Ammon's horn (tissue), 1 donor: ENCODE measurements at regions not wholly inside any gene's neighbourhood (a gene's known extent, or its start where the extent isn't known, plus 50 kb on each side); places are given as distances from the start of the nearest gene placed in this dataset.
"Not testable (repeated sequence)": the region's sequence is repeated elsewhere in the genome, so short reads cannot be mapped to it uniquely, and the experiment has no call there.

Source experiments
- DNase-seq: peaks from one replicate; pipeline ENCODE4 v3.0.0-alpha.2; 2016; ENCODE audit warnings: low spot score

DNA sequence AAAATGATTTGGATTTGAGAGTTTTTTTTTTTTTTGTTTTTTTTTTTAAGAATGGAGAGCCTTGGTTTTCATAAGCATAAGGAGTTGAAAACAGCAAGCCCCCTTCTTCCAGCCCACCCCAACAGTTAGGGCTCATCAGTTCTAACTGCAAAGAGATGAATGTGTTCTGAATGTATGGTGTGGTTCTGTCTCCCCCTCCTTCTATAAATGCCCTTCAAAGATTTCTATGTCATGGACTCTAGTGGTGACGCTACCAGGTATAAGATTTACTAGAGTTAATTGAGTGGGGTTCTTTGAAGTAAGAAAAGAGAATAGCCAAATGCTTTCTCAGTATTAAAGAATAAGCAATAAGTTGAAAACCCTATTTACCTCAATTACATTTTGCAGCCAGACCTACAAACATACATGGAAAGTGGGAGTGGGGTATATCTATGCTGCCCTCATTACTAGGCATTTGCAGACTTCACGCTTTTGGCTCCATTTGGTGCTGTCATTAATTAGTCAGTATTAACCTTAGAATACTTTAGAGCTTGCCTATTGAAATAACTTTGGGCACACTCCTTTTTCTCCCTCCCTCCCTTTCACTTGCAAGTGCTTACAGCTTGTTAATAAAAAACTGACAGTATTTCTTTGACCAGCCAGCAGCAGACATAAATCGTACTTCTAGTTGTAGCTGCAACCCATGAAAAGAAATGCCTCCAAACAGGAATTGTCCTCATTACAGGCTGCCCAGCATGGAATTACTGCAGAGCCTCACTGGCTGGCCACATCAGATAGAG, 667.2 kb upstream of the ZNF608 start:
- DNase-seq, result peak; percentile 24

DNA sequence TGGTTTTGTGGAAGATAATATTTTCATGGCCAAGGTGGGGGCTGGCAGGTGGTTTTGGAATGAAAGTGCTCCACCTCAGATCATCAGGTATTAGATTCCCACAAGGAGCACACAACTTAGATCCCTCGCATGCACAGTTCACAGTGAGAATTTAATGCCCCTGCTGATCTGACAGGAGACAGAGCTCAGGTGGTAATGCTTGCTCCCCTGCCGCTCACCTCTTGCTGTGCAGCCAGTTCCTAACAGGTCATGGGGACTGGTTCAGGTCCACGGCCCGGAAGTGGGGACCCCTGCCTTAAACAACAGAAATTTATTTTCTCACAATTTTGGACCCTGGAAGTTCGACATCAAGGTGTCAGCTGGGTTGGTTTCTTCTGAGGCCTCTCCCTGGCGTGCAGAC, 668.7 kb upstream of the ZNF608 start:
- DNase-seq, result no peak

DNA sequence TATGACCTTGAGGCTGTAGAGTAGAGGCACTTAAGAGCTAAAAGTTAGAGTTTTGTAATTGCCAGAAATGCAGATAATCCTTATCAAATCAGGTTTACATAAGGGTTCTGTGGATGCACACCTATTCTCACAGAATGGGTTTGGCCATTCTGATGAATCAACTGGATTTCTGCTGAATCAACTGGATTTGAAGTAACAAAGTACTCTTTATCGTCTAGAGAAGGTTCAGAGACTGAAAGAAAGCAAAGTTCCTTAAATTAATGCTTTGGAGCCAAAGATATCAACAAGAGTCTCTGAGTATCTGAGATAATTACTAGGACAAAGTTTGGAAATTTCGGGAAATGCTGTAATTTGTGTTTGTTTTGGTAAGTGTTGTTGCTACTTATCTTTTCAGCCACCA, 669.6 kb upstream of the ZNF608 start:
- no peak for DNase-seq

DNA sequence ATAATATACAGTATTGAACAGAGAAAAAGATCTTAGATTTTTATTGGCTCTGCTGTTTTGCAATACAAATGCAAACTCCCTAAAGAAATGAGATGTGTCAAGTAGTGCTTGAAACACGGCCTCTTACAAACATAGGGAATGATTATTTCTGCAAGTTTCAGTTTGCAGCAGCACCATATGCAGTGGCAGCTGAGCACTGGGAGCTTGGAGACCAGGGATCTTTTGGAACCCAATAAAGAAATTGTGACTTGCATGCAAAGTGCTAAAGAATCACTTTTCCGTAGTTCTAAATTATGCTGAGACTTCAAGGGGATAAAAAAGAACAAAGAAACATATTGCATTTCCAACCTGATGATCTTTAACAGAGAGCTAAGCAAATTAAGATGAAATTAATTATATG, 674.6 kb upstream of the ZNF608 start:
- DNase-seq, result peak; percentile 55

DNA sequence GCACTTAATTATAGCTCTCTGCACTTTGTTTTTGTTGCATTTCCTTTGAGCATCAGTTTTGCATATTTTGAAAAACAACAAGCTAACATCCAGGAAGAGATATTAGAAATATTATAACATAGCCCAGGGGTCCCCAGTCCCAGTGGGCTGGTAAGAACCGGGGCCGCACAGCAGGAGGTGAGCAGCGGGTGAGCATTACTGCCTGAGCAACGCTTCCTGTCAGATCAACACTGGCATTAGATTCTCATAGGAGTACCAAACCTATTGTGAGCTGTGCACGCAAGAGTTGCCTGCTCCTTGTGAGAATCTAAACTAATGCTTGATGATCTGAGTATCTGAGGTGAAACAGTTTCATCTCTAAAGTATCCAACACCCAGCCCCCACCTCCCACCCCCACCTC, 675.9 kb upstream of the ZNF608 start:
- no peak for DNase-seq

DNA sequence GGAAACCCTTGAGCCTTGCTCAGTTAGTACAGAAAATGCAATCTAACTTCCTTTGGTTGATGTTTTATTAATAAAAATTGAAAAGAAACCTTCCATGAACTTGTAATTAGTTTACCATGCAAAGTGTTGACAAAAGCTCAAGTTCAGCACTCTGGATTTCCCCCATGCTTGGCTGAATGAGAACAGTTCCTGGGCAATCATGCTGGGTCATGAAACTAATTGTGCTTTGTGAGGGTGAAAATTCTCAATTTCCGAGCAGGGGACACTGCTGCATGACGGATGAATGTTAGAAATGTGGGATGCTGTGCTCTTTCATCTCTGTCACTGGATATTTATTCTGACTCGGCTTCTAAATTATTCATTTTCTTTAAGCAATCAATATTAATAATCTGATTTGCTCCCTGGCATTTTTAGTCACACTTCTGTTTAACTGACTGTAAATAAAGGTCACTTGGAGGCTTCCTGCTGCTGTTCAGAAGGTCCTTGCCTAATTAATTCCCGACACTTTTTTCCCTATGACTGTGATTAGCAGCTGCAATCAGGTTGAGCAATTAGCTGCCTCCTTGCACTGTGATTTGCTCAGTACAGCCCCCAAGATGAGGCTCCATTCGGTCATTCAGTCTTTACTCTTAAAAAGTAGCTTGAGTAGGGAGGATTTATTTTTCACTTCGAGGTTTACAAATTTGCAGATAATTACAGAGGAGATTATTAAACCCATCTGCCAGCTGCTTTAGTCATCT, 678.1 kb upstream of the ZNF608 start:
- no peak for DNase-seq

DNA sequence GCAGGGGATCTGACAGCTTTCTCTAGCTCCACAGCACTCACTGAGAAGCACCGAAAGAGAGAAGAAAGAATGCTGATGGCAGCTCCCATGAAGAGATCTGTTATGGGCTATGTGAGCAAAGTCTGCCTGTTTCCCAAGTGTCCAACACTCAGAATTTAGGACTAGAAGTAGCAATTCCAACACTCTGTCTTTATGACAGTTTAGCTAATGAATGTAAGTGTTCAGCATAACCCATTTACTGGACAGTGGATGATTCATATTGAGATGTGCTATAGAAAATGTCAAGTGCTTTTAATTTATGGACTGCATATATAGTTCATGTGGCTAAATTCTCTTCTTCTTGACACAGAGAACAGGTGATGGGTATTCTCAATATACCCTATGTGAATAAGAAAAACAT, 683.1 kb upstream of the ZNF608 start:
- no peak for DNase-seq

DNA sequence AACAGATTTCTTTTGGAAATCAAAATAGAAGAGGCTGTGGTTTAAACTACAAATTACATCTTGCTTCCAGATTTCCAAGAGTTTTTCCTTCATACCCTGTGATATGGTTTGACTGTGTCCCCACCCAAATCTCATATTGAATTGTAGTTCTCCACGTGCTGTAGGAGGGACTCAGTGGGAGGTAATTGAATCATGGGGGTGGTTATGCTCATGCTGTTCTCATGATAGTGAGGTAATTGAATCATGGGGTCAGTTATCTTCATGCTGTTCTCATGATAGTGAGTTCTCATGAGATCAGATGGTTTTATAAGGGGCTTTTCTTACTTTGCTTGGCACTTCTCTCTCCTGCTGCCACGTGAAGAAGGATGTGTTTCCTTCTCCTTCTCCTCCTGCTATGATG, 687.0 kb upstream of the ZNF608 start:
- no peak for DNase-seq

DNA sequence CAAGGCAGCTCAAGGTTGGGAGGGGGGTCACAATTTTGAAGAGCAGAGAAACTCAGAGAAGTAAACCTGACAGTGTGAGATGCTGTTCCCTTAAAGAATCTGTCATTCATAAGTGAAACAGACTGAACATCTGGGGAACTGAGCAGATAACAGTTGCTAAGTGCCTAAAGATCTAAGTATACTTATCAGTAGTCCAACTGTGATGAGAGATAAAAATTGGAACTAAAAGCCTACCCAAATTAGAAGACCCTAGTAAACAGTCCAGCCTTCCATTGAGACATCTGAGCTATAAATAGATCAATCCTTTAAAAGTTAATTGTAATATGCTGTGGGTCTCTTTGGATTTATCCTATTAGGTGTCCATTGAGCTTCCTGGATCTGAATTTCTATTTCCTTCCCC, 692.8 kb upstream of the ZNF608 start:
- DNase-seq, result no peak

DNA sequence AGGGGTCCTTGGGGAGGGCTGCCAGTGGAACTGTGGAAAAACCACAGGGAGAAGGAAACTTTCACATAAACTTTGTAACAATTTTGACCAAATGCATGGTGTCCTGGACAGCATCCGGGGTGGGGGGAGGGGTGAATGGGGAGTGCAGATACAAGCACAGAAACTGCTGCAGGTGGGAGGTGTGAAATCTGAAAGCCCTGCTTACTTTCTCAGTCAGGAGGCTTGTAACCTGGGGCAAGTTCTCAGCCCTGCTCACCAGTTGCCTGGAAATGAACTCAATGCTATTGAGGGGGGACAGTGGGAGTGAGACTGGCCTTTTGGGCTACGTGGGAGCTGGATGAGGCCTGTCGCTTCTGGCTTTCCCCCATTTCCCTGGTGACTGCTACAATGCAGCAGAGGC, 694.5 kb upstream of the ZNF608 start:
- no peak for DNase-seq

DNA sequence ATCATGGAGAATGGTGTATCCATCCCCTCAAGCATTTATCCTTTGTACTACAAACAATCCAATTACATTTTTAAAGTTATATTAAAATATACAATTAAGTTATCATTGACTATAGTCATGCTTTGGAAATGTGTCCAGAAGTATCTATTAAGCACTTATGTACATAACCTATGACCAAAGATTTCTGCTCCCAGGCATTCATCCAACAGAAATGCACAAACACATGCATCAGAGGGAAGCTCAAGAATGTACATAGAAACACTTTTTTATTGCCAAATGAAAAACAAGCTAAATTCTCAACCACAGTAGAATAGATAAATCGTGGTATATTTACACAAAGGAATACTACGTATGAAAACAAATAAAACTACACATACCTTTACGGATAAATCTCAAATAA, 700.5 kb upstream of the ZNF608 start:
- no peak for DNase-seq

DNA sequence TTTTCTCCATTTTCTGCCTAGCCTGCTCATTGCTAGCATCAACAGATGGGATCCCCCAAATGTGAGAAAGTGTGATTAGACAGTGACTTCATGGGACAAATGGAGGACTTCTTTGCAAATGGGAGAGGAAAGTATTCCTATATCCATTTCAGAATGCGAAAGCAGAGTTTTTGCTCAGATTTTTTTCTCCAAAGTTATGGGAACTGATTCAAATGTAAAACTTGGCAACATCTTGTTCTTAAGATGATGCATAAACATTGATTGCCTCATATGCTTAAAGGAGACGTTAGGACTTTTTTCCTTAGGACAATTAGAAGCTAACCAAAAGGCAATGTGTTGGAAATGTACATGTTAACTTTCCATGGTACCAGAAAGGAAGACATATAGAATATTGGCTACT, 704.3 kb upstream of the ZNF608 start:
- DNase-seq, result no peak

DNA sequence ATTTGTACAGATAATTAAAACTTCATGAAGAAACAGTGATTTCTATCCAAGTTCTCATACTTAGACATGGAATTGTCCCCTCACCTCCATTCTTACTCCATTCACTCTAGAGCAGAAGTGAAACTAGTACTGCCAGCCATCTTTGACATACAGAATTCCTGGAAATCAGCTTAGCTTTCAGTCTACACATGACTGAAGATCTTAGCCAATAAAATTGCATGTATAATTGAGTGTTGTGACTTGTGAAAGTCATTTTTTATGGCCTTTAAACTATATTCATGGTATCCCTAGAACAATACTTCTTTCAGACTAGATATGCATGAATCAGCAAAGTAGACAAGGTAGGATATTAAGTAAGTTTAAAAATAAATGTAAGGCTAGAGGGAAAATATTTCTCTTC, 705.2 kb upstream of the ZNF608 start:
- DNase-seq, result no peak

DNA sequence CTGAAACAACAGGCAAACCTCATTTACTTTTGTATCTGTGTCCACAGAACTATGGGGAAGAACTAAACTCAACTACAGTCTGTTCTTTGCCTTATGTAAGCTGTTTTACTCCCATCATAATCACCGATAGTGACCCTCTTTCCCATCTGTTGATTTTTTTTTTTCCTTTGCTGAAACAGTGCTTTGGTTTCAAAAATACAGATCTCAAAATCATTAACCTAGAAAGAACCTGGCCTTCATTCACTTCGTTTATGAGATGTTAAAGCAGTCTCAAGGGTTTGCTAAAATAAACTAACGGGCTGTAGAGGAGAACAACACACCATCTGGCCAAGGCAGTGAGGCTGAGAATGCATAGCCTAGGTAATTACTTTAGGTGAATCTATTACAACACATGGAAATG, 706.6 kb upstream of the ZNF608 start:
- DNase-seq, result no peak

DNA sequence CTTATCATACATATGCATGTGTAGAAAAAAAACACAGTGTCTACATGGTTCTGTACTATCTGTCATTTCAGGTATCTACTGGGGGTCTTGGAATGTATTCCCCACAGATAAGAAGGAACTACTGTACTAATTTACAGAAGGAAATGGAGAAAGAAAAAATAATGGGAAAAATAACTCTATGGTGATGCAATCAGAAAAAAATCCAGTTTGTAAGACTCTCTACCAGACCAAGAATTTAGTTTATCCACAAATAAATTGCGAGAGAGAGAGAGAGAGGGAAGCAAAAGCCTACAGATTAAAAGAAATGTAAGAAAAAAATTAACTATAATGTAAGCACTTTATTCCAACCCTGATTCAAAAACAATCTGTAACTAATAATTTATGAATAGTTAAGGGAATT, 708.6 kb upstream of the ZNF608 start:
- DNase-seq, result no peak

DNA sequence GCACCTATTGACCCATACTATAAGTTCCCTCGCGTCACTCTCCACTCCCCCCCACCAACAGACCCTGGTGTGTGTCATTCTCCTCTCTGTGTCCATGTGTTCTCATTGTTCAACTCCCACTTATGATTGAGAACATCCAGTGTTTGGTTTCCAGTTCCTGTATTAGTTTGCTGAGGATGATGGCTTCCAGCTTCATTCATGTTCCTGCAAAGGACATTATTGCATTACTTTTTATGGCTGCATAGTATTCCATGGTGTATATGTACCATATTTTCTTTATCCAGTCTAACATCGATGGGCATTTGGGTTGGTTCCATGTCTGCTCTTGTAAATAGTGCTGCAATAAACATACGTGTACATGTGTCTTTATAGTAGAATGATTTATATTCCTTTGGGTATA, 709.6 kb upstream of the ZNF608 start:
- not testable (repeated sequence) for DNase-seq

DNA sequence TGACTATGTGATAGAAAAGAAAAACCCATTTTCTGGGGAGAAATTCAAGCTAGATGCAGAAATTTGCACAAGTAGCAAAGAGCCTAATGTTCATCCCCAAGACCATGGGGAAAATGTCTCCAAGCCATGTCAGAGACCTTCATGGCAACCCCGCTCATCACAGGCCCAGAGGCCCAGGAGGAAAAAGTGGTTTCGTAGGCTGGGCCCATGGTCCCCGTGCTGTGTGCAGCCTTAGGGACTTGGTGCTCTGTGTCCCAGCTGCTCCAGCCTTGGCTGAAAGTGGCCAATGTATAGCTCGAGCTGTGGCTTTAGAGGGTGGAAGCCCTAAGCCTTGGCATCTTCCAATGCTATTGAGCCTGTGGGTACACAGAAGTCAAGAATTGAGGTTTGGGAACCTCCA, 711.2 kb upstream of the ZNF608 start:
- no peak for DNase-seq

DNA sequence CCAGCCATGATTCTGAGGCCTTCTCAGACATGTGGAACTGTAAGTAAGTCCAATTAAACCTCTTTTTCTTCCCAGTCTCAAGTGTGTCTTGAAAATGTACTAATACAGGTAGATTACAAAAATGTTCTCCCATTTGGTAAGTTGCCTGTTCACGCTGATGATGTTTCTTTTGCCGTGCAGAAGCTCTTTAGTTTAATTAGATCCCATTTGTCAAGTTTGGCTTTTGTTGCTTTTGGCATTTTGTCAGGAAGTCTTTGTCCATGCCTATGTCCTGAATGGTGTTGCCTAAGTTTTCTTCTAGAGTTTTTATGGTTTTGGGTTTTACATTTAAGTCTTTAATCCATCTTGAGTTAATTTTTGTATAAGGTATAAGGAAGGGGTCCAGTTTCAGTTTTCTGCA, 712.5 kb upstream of the ZNF608 start:
- DNase-seq, result not testable (repeated sequence)

DNA sequence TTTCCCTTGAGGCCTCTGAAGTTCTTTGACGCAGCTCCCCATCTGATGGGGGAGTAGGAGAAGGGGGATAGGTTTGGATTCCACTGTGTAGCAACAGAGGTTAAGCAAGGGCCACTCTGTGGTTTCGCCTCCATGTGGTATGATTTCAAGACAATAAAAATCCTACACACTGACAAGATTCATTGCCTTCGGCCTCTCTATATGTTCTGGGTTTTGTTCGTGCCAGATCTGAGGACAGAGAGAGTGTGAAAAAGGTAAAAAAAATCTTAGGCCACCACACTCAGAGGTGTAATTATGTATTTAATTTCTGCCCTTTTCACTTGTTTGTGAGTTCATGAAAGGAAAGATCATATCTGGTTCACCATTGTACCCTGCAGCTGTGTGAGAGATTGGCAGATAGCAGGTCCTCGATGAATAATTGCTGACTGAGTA, 715.2 kb upstream of the ZNF608 start:
- no peak for DNase-seq

DNA sequence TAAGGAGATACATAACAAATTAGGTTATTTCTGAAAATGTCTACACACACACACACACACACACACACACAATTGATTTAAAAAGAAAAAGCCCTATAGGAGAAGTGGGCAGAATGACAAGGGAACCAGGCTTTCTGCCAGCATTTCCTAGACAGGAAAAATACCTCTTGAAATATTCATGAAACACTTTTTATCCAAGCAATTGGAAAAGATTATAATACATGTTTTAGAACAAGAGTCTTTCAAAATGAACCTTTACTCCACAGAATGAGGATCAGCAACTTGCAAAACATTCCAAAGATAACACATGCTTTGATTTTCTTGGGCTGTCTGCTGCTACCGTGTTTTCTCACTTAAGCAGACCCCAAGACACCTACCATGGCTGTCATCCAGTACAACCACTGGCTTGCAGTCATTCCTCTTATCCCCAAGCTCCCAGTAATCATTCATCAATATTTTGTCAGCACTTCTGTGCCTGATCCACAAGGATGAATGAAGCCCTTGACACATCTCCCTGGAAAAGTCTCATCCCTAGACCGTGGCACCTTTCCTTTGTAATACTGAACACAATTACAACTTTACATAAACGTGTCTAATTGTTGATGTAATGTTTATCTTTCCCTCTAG, 717.1 kb upstream of the ZNF608 start:
- no peak for DNase-seq

DNA sequence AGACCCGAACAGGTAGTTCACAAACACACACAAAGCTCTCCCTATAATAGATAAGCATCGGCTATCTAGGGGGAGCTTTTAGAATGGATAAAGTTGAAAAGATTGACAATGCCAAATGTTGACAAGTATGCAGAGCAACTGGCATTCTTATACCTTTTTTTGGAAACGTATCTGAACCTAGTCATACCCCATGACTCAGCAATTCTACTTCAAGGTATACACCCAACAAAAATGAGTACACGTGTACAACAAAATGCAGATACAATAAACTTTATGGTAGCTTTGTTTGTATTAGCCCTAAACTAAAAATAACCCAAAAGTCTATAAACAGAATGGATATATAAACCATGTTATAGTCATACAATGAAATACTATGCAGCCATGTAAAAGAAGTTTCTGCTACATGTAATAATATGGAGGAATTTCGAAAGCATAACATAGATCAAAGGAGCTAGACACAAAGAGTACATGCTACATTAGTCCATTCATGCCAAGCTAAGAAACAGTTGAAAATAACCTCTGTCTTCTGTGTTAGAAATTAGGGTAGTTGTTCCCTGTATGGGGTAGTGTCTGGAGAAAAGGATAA, 718.5 kb upstream of the ZNF608 start:
- no peak for DNase-seq

DNA sequence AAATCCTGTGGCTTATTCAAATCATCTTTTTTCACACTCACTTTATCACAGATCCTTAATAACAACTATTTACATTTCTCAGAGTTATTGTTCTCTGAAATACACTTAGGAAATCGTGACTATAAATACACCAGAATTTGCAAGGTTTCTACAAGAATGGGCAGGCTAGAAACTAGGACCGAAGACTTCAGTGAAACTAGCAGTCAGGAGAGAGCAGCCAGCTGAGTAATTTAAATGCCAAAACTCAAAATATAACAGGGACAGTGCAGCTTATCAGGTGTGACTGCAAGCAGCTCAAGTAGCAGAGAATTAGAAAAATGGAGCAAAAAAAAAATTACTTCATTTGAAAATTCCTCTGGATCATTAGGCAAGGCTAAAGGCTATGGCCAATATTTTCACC, 719.3 kb upstream of the ZNF608 start:
- no peak for DNase-seq

DNA sequence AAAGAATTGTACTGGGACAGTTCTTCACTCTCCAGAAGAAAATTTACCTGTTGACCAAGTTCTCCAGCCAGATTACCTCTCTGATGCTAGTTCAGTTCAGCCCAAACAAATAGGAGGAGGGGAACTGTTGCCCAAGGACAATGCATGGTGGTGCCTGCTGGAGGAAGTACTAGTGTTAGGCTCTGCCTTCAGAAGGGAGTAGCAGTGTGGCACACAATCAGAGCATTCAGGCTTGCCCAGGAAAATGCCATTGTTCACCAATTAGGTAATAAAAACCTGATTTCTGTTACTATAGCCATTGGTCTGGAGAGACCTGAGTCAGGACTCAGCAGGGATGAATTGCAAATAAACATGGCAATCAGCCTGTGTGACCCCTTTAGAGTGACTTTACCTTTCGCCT, 720.8 kb upstream of the ZNF608 start:
- no peak for DNase-seq
